HEK293 (cell line): ENCODE measurements at regions not wholly inside any gene's neighbourhood (a gene's known extent, or its start where the extent isn't known, plus 50 kb on each side); places are given as distances from the start of the nearest gene placed in this dataset.

Experiments
- PRDM1 ChIP-seq: fragments of 450-650 bp; formaldehyde crosslinking; IDR thresholded peaks from 2 replicates; pipeline ENCODE4; 2016; ENCODE audit warnings: missing biosample characterization, missing genetic modification characterization
- TF ChIP-seq, protein P1 (sequence below): fragments of 450-650 bp; formaldehyde crosslinking; IDR thresholded peaks from 2 replicates; pipeline ENCODE4 v1.5.1; 2016; ENCODE audit warnings: missing biosample characterization, missing genetic modification characterization

DNA sequence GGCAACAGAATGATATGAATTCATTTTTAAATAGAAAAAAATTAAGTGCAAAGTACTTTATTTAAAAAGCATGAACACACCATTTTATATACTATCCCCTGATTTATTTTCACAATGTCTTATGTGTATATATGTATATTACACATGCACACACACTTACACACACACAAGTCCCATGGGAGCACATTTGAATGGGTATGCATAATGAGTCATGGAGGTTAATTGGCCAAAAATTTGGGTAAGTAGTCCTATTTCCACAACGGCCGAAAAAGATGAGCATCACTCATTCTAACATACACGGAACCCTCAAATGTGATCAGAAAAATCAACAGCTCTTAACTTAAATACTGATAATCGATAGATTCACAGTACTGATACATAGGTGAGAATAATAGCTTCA, 97.4 kb upstream of the NABP1 start:
- TF ChIP-seq, protein P1, sequence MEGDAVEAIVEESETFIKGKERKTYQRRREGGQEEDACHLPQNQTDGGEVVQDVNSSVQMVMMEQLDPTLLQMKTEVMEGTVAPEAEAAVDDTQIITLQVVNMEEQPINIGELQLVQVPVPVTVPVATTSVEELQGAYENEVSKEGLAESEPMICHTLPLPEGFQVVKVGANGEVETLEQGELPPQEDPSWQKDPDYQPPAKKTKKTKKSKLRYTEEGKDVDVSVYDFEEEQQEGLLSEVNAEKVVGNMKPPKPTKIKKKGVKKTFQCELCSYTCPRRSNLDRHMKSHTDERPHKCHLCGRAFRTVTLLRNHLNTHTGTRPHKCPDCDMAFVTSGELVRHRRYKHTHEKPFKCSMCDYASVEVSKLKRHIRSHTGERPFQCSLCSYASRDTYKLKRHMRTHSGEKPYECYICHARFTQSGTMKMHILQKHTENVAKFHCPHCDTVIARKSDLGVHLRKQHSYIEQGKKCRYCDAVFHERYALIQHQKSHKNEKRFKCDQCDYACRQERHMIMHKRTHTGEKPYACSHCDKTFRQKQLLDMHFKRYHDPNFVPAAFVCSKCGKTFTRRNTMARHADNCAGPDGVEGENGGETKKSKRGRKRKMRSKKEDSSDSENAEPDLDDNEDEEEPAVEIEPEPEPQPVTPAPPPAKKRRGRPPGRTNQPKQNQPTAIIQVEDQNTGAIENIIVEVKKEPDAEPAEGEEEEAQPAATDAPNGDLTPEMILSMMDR (tag by site-specific recombination): no peak
- no peak for TF ChIP-seq PRDM1
